HG03442 (cell line): ENCODE measurements at regions not wholly inside any gene's neighbourhood (a gene's known extent, or its start where the extent isn't known, plus 50 kb on each side); places are given as distances from the start of the nearest gene placed in this dataset.
"Not testable (repeated sequence)": the region's sequence is repeated elsewhere in the genome, so short reads cannot be mapped to it uniquely, and the experiment has no call there.

ENCODE experiments used
- ATAC-seq: cut with Tn5 transposase; IDR thresholded peaks from one replicate; pipeline ENCODE4 v1.9.1; 2021; ENCODE audit warnings: mild to moderate bottlenecking, moderate library complexity; ENCODE audit not compliant: unreplicated experiment

- no peak for ATAC-seq
Observed at GRCh38 chr7:138308136-138308535, 151.9 kb upstream of the TRIM24 start.

DNA sequence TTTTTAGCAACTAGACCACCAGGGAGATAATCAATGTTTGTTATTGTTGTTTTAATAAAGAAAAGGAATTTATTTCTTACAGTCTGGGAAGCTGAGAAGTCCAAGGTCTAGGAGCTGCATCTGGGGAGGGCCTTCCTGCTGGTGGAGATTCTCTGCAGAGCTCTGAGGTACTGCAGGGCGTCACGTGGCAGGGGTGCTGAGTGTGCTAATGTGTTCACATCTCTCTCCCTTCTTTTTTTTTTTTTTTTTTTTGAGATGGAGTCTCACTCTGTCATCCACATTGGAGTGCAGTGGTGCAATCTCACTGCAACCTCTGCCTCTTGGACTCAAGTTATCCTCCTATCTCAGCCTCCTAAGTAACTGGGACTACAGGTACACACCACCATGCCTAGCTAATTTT lies 150.9 kb upstream of the TRIM24 start:
- ATAC-seq = no peak

- no peak for ATAC-seq
Observed at GRCh38 chr7:138313829-138314178, 146.3 kb upstream of the TRIM24 start.

- ATAC-seq = peak; percentile 76
Observed at GRCh38 chr7:138316421-138317043, 143.5 kb upstream of the TRIM24 start.

- no peak for ATAC-seq
Observed at GRCh38 chr7:138317044-138317596, 142.9 kb upstream of the TRIM24 start.

DNA sequence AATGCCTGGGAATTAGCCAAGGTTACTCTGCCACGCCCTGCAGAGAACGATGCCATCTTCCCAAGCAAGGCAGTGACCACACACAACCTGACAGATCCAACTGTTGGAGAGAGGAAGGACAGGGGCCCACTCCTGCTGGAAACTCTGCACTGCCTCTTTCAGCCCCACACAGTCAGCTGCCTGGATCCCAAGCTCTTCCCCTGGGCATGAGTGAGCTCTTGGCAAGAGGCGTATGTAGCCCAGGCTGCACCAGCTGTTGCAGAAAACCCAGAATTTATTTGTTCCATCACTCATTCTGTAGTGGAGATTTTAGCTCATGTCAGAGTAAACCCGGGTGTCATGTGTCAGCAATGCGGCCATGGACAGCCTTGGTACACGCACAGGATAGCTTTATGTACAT lies 135.1 kb upstream of the TRIM24 start:
- no peak for ATAC-seq

DNA sequence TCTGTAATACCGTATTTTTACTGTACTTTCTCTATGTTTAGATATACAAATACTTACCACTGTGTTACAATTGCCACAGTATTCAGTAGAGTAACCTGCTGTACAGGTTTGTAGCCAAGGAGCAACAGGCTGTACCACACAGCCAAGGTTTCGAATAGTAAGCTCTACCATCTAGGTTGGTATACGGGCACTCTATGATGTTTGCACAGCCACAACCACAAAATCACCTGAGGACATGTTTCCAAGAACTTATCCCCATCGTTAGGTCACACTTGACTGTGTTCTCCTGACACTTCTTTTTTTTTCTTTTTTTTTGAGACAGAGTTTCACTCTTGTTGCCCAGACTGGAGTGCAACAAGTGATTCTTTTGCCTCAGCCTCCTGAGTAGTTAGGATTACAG lies 134.6 kb upstream of the TRIM24 start:
- no peak for ATAC-seq

GRCh38 chr7:138328215-138328614 lies 131.8 kb upstream of the TRIM24 start:
- no peak for ATAC-seq

DNA sequence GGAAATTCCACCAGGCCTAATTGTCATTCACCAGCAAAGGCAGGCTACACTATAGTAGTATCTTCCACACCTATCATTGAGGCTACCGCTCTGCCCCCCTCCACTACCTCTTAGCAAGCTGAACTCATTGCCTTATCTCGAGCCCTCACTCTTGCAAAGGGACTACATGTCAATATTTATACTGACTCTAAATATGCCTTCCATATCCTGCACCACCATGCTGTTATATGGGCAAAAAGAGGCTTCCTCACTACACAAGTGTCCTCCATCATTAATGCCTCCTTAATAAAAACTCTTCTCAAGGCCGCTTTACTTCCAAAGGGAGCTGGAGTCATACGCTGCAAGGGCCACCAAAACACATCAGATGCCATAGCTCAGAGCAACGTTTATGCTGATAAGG lies 127.2 kb upstream of the TRIM24 start:
- ATAC-seq = not testable (repeated sequence)

DNA sequence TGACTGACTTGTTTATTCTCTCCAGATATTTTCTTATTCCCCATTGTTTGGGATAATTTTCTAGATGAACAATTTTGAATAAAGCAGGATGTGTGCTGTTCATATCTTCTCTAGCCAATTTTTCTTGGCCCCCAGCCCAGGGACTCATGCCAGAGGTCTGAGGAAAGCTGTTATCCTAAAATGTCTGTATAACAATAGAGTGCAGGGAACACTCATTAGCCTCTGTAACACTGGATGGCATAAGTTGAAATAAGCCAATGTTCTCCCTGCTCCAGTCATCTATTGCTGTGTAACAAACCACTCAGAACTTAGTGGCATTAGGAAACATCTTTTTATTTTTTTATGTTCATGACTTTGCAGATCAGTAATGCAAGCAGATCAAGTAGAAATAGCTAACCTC lies 121.7 kb upstream of the TRIM24 start:
- no peak for ATAC-seq

GRCh38 chr7:138339229-138339628 lies 120.8 kb upstream of the TRIM24 start:
- ATAC-seq = not testable (repeated sequence)

- no peak for ATAC-seq
Observed at GRCh38 chr7:138342990-138343389, 117.1 kb upstream of the TRIM24 start.

GRCh38 chr7:138345567-138345966 lies 114.5 kb upstream of the TRIM24 start:
- no peak for ATAC-seq

GRCh38 chr7:138346975-138347374 lies 113.1 kb upstream of the TRIM24 start:
- no peak for ATAC-seq

DNA sequence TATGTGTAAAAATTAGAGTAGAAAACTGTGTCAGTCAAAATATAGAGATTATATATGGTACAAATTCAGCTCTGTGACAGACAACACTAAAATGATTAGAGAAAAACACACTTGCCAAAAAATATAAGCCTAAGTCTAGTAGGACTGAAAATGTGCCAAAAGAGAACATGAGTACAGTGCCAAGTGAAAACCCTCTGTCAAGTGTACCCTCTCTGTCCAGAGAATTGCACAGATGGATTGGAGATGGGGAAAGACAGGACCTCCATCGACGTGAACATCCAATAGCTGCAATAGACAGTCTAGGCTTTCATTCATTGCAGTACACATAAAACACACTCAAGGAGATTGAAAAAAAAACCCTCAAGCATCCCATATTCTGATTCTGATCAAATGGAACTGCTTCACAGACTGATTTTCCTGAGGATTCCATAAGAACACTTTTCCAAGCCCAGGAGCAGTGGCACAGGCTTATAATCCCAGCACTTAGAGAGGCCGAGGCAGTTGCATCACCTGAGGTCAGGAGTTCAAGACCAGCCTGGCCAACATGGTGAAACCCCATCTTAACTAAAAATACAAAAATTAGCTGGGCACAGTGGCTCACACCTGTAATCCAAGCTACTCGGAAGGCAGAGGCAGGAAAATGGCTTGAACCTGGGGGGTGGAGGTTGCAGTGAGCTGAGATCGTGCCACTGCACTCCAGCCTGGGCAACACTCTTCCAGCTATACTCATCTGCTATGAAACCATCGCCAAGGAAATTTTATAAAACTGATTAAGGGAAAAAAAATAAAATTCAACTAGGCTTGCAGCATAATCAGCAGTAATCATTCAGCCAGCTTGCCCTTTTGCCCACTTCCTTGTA lies 110.0 kb upstream of the TRIM24 start:
- no peak for ATAC-seq

GRCh38 chr7:138350701-138351357 lies 109.2 kb upstream of the TRIM24 start:
- ATAC-seq = no peak

DNA sequence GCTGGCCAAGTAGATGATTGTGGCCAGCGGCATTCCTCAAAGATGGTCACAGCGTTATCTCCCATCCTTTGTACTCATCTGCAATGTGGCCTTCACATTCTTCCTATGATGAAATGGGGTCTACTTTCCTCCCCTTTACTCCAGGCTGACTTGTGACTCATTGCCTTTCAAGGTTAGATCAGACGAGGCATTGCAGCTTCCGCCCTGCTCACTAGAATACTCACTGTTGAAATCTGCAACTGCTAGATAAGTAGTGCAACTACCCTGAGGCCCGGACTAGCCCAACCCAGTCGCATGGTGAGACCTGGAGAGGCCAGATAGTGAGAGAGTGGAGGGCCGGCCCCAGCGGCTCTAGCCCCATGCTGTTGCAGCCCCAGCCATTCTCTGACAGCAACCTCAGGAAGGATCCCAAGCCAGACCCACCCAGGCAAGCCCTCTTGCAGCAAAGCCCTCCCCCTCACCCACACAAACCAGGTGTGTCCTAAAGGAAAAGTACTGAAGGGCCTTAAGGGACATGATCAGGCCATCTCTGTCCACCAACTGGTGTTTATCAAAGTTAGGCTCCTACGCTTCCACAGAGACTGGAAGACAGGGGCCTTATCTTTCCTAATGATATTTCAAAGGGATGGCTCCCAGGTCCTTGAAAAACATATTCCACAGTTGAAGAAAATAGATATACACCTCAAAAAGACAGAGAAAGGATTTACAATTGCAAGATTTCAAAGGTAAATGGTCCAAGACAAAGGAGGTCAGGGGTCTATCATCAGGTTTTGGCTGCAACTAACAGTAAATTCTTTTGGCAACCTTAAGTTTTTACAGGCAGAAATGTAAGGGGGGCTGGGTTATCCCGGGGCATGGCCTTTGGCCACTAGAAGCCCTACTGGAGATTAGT lies 107.2 kb upstream of the TRIM24 start:
- ATAC-seq = no peak

GRCh38 chr7:138354066-138354465 lies 106.0 kb upstream of the TRIM24 start:
- no peak for ATAC-seq

- no peak for ATAC-seq
Observed at GRCh38 chr7:138355254-138355653, 104.8 kb upstream of the TRIM24 start.

DNA sequence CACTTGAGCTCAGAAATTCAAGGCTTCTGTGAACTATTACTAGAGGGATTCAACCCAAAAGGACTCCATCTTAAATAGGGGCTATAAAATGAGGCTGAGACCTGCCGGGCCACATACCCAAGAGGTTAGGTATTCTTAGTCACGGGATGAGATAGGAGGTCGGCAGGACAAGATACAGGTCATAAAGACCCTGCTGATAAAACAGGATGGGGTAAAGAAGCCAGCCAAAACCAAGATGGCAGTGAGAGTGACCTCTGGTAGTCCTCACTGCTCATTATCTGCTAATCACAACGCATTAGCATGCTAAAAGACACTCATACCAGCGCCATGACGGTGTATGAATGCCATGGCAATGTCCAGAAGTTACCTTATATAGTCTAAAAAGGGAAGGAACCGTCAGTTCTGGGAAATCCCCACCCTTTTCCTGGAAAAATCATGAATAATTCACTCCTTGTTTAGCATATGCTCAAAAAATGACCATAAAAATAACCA lies 101.2 kb upstream of the TRIM24 start:
- ATAC-seq = no peak
